ENCODE measurements at regions not wholly inside any gene's neighbourhood (a gene's known extent, or its start where the extent isn't known, plus 50 kb on each side); places are given as distances from the start of the nearest gene placed in this dataset.
A peak's percentile ranks its signal among the peaks of the same experiment; 100 is the strongest.
"Not testable (repeated sequence)": the region's sequence is repeated elsewhere in the genome, so short reads cannot be mapped to it uniquely, and the experiment has no call there.

DNA sequence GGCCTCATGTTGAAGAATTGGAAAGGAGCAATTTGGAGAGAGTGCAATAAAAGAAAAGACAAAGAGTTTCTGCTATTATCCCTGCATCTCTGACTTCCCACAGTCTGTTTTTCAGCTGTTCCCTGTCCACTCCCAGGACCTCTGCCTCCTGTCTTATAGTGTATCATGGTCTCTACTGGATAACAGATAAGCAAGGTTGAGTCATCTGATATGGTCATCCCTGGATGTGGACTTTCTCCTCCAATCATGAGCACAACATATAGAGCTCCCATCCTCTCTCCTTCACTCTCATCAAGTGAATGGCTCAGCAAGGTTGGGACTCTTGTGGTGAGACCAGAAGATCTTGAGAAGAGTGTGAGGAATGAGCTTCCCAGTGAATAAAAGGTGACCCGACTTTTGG is 123.1 kb downstream of the PLCE1 start:
- Histone ChIP-seq H3K9me2 (ENCODE audit: insufficient read depth) (no peaks in the 10 kb centered on the region), H3K27me3 (replicated peaks; ENCODE audit: insufficient read depth) (no peaks in the 10 kb centered on the region), H3K9ac (no peak overlapping the region), H4K20me1 (ENCODE audit: insufficient read depth) (no peaks in the 10 kb centered on the region), H3K79me2 (ENCODE audit: insufficient read depth) (no peaks in the 10 kb centered on the region), H3K4me3 (no peak overlapping the region), H3K4me1 (ENCODE audit: insufficient read depth) (peaks cover 9% of the 10 kb centered on the region), H3K4me2 (ENCODE audit: unreplicated experiment) (no peak overlapping the region), H3K36me3 (ENCODE audit: low read depth) (no peaks in the 10 kb centered on the region), H3F3A (ENCODE audit: insufficient read depth) (peaks cover 5% of the 10 kb centered on the region; the same call in 1 of the 2 replicates), H3K27ac (no peak overlapping the region), H2AFZ (no peak overlapping the region), H3K9me3 (ENCODE audit: low read depth) (no peaks in the 10 kb centered on the region)
- WGBS, 2 experiments (ENCODE audit: low coverage in 1 of 2, low lambda C conversion rate in 2 of 2, missing lambda C conversion rate in 2 of 2): 38% methylated on average over 1 of the region's 1 CpG
- no peak for TF ChIP-seq EZH2phosphoT487 (IDR thresholded peaks at IDR 0.05; ENCODE audit: insufficient read depth, low read depth)
- no peak for TF ChIP-seq EZH2 (IDR thresholded peaks at IDR 0.05; ENCODE audit: insufficient read depth, poor library complexity, severe bottlenecking)
- in situ Hi-C loops (cut with MboI): no loop called here
- DNase-seq: no peak

- Histone ChIP-seq H4K20me1 (ENCODE audit: insufficient read depth) (no peaks in the 10 kb centered on the region), H2AFZ (no peak overlapping the region), H3K79me2 (ENCODE audit: insufficient read depth) (no peaks in the 10 kb centered on the region), H3K27me3 (replicated peaks; ENCODE audit: insufficient read depth) (no peaks in the 10 kb centered on the region), H3K36me3 (ENCODE audit: low read depth) (no peaks in the 10 kb centered on the region), H3K4me3 (no peak overlapping the region), H3F3A (ENCODE audit: insufficient read depth) (peaks cover 43% of the 10 kb centered on the region), H3K27ac (no peak overlapping the region), H3K9ac (no peak overlapping the region), H3K9me2 (ENCODE audit: insufficient read depth) (no peaks in the 10 kb centered on the region), H3K4me2 (ENCODE audit: unreplicated experiment) (peak overlapping the region; percentile 79), H3K4me1 (ENCODE audit: insufficient read depth) (peaks cover 50% of the 10 kb centered on the region), H3K9me3 (ENCODE audit: low read depth) (no peaks in the 10 kb centered on the region)
- DNase-seq: peak; percentile 39
- 3 to 10% methylated on average over 2 of the region's 2 CpGs for WGBS, 2 experiments (ENCODE audit: low coverage in 1 of 2, low lambda C conversion rate in 2 of 2, missing lambda C conversion rate in 2 of 2)
- no peak for TF ChIP-seq EZH2 (IDR thresholded peaks at IDR 0.05; ENCODE audit: insufficient read depth, poor library complexity, severe bottlenecking)
- no peak for TF ChIP-seq EZH2phosphoT487 (IDR thresholded peaks at IDR 0.05; ENCODE audit: insufficient read depth, low read depth)
- in situ Hi-C loops (cut with MboI): no loop called here
Observed at GRCh38 chr10:94122211-94122610, 128.5 kb downstream of the PLCE1 start.

DNA sequence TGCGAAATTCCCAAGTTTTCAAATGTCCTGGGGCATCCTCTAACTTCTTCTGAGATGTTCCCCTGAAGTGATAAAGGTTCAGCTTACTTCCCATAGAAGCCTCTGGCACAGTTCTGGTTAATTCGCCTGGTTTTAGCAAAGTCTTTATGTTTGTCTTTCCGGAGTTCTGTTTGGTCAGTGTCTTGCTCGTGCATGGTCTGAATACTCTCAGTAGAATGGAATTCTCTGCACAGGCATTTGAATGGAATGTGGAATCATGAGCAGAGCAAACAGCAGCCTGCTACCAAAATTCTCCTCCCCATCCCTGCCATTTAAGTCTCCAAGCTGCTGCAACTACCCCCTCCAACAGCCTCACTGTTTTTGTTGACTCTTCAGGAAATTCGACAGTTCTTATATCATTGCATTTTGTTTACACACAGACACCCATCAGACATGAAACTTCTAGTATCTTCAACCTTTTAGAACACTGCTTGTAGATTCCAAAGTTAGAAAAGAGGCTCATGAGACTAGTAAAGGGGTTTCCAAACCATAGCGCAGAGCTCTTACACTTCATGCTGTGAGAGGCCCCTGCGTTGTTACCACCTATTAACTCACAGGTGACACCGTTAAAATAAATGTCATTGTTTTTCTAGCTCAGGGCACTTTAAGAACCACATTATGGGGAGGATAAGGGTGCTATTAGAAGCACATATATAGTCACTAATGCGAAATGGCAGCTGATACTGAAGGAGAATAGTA is 129.7 kb downstream of the PLCE1 start:
- H3K36me3 ChIP-seq (ENCODE audit: low read depth): no peaks in the 10 kb centered on the region
- H3K79me2 ChIP-seq (ENCODE audit: insufficient read depth): no peaks in the 10 kb centered on the region
- H3K9ac ChIP-seq: no peak overlapping the region
- H3K27ac ChIP-seq: peak overlapping the region; percentile 60
- TF ChIP-seq EZH2 (IDR thresholded peaks at IDR 0.05; ENCODE audit: insufficient read depth, poor library complexity, severe bottlenecking) (no peak), EZH2phosphoT487 (IDR thresholded peaks at IDR 0.05; ENCODE audit: insufficient read depth, low read depth) (no peak)
- H4K20me1 ChIP-seq (ENCODE audit: insufficient read depth): no peaks in the 10 kb centered on the region
- in situ Hi-C loops (cut with MboI): no loop called here
- H3K4me3 ChIP-seq: peak overlapping the region; percentile 27; the same call in 1 of the 2 replicates
- peaks cover 43% of the 10 kb centered on the region for H3F3A ChIP-seq (ENCODE audit: insufficient read depth)
- peak overlapping the region; percentile 46 for H2AFZ ChIP-seq
- H3K9me2 ChIP-seq (ENCODE audit: insufficient read depth): no peaks in the 10 kb centered on the region
- H3K27me3 ChIP-seq (replicated peaks; ENCODE audit: insufficient read depth): no peaks in the 10 kb centered on the region
- no peaks in the 10 kb centered on the region for H3K9me3 ChIP-seq (ENCODE audit: low read depth)
- H3K4me2 ChIP-seq (ENCODE audit: unreplicated experiment): peak overlapping the region; percentile 79
- 43 to 44% methylated on average over 9 of the region's 9 CpGs for WGBS, 2 experiments (ENCODE audit: low coverage in 1 of 2, low lambda C conversion rate in 2 of 2, missing lambda C conversion rate in 2 of 2)
- H3K4me1 ChIP-seq (ENCODE audit: insufficient read depth): peaks cover 50% of the 10 kb centered on the region
- DNase-seq: peak; percentile 92

DNA sequence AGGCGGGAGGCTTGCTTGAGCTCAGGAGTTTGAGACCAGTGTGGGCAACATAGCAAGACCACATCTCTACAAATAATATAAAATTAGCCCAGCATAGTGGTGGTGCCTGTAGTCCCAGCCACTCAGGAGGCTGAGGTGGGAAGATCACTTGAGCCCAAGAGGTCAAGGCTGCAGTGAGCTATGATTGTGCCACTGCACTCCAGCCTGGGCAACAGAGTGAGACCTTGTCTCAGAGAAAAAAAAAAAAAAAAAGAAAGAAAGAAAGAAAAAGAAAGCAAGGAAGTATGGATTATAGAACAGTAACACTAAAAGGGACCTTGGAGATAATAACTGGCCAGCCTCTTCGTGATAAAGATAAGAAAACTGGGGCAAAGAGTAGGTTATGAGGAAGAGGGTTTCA is 130.4 kb downstream of the PLCE1 start:
- H3K4me3 ChIP-seq; H3K27ac ChIP-seq; DNase-seq; H3K36me3 ChIP-seq (ENCODE audit: low read depth); H2AFZ ChIP-seq; H3K27me3 ChIP-seq (replicated peaks; ENCODE audit: insufficient read depth); in situ Hi-C loops (cut with MboI); H3K79me2 ChIP-seq (ENCODE audit: insufficient read depth); H3K9me3 ChIP-seq (ENCODE audit: low read depth); H3K9ac ChIP-seq; H3K9me2 ChIP-seq (ENCODE audit: insufficient read depth); H4K20me1 ChIP-seq (ENCODE audit: insufficient read depth): not testable (repeated sequence)
- WGBS, 2 experiments (ENCODE audit: low coverage in 1 of 2, low lambda C conversion rate in 2 of 2, missing lambda C conversion rate in 2 of 2): 95 to 100% methylated on average over 2 of the region's 2 CpGs
- Histone ChIP-seq H3F3A (ENCODE audit: insufficient read depth) (peaks cover 43% of the 10 kb centered on the region), H3K4me1 (ENCODE audit: insufficient read depth) (peaks cover 53% of the 10 kb centered on the region), H3K4me2 (ENCODE audit: unreplicated experiment) (peak overlapping the region; percentile 79)

- H2AFZ ChIP-seq; H3K79me2 ChIP-seq (ENCODE audit: insufficient read depth); H3K9me2 ChIP-seq (ENCODE audit: insufficient read depth); in situ Hi-C loops (cut with MboI); H3K9ac ChIP-seq; H3K27me3 ChIP-seq (replicated peaks; ENCODE audit: insufficient read depth); H3K36me3 ChIP-seq (ENCODE audit: low read depth); H4K20me1 ChIP-seq (ENCODE audit: insufficient read depth); H3K4me3 ChIP-seq; H3K9me3 ChIP-seq (ENCODE audit: low read depth); DNase-seq: not testable (repeated sequence)
- peaks cover 63% of the 10 kb centered on the region for H3K4me1 ChIP-seq (ENCODE audit: insufficient read depth)
- peaks cover 50% of the 10 kb centered on the region for H3F3A ChIP-seq (ENCODE audit: insufficient read depth)
- WGBS, 2 experiments (ENCODE audit: low coverage in 1 of 2, low lambda C conversion rate in 2 of 2, missing lambda C conversion rate in 2 of 2): 86 to 90% methylated on average over 8 of the region's 8 CpGs
- H3K27ac ChIP-seq: peak overlapping the region; percentile 59
- H3K4me2 ChIP-seq (ENCODE audit: unreplicated experiment): peak overlapping the region; percentile 5
Observed at GRCh38 chr10:94125268-94125667, 131.5 kb downstream of the PLCE1 start.

Data from GM23248 (cell line).